ENCODE measurements at regions not wholly inside any gene's neighbourhood (a gene's known extent, or its start where the extent isn't known, plus 50 kb on each side); places are given as distances from the start of the nearest gene placed in this dataset.
"Not testable (repeated sequence)": the region's sequence is repeated elsewhere in the genome, so short reads cannot be mapped to it uniquely, and the experiment has no call there.

- H3K27ac Mint-ChIP-seq; H3K4me3 Mint-ChIP-seq; H3K36me3 Mint-ChIP-seq; H3K4me1 Mint-ChIP-seq; ATAC-seq; H3K9me3 Mint-ChIP-seq; DNase-seq (ENCODE audit: low spot score in 2 of 2): not testable (repeated sequence)
Observed at GRCh38 chr17:15802917-15803316, 70.8 kb downstream of the TBC1D26 start.

GRCh38 chr17:15806825-15807224 lies 74.7 kb downstream of the TBC1D26 start:
- DNase-seq (ENCODE audit: low spot score in 2 of 2); H3K4me3 Mint-ChIP-seq; H3K9me3 Mint-ChIP-seq; ATAC-seq; H3K36me3 Mint-ChIP-seq; H3K27ac Mint-ChIP-seq; H3K4me1 Mint-ChIP-seq: not testable (repeated sequence)

DNA sequence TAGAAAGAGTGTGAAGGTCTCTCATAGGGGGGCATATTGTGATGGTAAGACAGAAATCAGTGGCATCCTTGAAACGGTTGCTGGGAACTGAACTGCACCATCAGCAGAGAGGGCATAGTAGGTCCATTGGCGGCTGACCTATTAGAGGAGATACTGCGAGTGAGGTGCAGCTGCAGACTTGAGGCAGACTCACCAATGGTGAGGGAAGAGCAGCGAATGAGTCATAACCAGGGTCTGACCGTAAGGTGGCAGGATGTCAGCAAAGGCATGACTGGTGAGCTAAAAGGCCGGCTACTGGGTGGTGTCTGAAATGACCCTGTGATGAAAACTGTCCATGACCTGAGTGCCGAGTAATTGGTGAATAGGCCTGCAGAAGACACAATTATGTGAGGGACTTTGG lies 81.3 kb downstream of the TBC1D26 start:
- not testable (repeated sequence) for DNase-seq (ENCODE audit: low spot score in 2 of 2); ATAC-seq; H3K9me3 Mint-ChIP-seq; H3K4me3 Mint-ChIP-seq; H3K36me3 Mint-ChIP-seq; H3K4me1 Mint-ChIP-seq; H3K27ac Mint-ChIP-seq

GRCh38 chr17:15814003-15814402 lies 81.9 kb downstream of the TBC1D26 start:
- DNase-seq (ENCODE audit: low spot score in 2 of 2); ATAC-seq; H3K4me3 Mint-ChIP-seq; H3K36me3 Mint-ChIP-seq; H3K4me1 Mint-ChIP-seq; H3K27ac Mint-ChIP-seq; H3K9me3 Mint-ChIP-seq: not testable (repeated sequence)

GRCh38 chr17:15817861-15818260 lies 85.8 kb downstream of the TBC1D26 start:
- not testable (repeated sequence) for ATAC-seq; DNase-seq (ENCODE audit: low spot score in 2 of 2); H3K9me3 Mint-ChIP-seq; H3K36me3 Mint-ChIP-seq; H3K27ac Mint-ChIP-seq; H3K4me1 Mint-ChIP-seq; H3K4me3 Mint-ChIP-seq

- ATAC-seq; H3K9me3 Mint-ChIP-seq; H3K36me3 Mint-ChIP-seq; DNase-seq (ENCODE audit: low spot score in 2 of 2); H3K4me1 Mint-ChIP-seq; H3K4me3 Mint-ChIP-seq; H3K27ac Mint-ChIP-seq: not testable (repeated sequence)
Observed at GRCh38 chr17:15822280-15822679, 90.2 kb downstream of the TBC1D26 start.

DNA sequence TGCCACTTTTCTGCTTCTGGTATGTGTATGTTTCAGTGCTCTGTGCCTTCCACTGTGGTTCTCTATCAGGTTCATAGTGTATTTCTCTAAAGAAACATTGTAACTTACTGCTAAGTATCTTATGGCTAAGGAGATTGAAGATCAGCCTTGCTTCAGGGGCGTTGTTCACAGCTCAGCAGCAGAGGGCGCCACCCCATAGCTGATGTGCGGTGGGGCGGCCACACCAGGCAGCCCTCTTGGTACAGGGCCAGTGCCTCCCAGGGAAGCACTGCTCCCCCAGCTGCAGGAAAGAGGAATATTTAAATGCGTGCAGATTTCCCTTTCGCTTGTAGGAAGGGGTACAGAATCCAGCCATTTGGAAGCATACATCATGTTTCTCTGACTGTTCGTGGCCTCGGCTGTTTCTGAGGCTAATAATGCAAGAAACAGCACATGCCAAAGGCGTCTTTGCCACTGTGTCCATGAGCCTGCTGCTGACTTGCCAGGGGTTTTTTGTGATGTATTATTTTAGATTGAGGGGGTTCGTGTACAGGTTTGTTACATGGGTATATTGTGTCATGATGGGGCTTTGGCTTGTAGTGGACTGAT lies 96.7 kb downstream of the TBC1D26 start:
- peak; percentile 67 to 82 for DNase-seq (ENCODE audit: low spot score in 2 of 2)
- not testable (repeated sequence) for H3K9me3 Mint-ChIP-seq, H3K4me3 Mint-ChIP-seq, H3K27ac Mint-ChIP-seq, H3K36me3 Mint-ChIP-seq
- peak; percentile 76 for ATAC-seq
- peaks cover 18% of the 10 kb centered on the region for H3K4me1 Mint-ChIP-seq

GRCh38 chr17:15830221-15830620 lies 98.1 kb downstream of the TBC1D26 start:
- not testable (repeated sequence) for H3K4me3 Mint-ChIP-seq; H3K27ac Mint-ChIP-seq; H3K36me3 Mint-ChIP-seq; ATAC-seq; H3K9me3 Mint-ChIP-seq; DNase-seq (ENCODE audit: low spot score in 2 of 2)
- H3K4me1 Mint-ChIP-seq, result peaks cover 18% of the 10 kb centered on the region

DNA sequence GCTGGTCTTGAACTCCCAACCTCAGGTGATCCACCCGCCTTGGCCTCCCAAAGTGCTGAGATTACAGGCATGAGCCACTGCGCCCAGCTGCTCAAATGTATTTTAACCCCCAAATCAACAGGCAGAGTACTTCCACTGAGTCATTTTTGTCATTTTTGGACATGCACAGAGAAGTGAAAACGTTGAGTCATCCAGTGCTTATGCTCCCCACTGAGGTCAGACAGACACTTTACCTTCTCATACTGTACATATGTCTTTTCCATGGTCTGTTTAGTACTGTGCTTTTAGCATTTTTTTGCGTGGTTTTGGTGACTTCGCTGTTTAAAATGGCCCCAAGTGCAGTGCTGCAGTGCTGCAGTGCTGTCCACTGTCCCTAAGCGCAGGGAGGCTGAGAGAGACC lies 99.1 kb downstream of the TBC1D26 start:
- Mint-ChIP-seq H3K4me3 (peak overlapping the region; percentile 18), H3K27ac (peak overlapping the region; percentile 64), H3K4me1 (peaks cover 18% of the 10 kb centered on the region)
- H3K9me3 Mint-ChIP-seq, H3K36me3 Mint-ChIP-seq: not testable (repeated sequence)
- DNase-seq (ENCODE audit: low spot score in 2 of 2), result peak in 1 of 2 donors; percentile 59
- peak; percentile 92 for ATAC-seq

- H3K36me3 Mint-ChIP-seq; H3K9me3 Mint-ChIP-seq; H3K27ac Mint-ChIP-seq; DNase-seq (ENCODE audit: low spot score in 2 of 2); H3K4me3 Mint-ChIP-seq: not testable (repeated sequence)
- peak; percentile 54 for ATAC-seq
- H3K4me1 Mint-ChIP-seq, result peaks cover 18% of the 10 kb centered on the region
Observed at GRCh38 chr17:15832921-15833480, 100.9 kb downstream of the TBC1D26 start.

DNA sequence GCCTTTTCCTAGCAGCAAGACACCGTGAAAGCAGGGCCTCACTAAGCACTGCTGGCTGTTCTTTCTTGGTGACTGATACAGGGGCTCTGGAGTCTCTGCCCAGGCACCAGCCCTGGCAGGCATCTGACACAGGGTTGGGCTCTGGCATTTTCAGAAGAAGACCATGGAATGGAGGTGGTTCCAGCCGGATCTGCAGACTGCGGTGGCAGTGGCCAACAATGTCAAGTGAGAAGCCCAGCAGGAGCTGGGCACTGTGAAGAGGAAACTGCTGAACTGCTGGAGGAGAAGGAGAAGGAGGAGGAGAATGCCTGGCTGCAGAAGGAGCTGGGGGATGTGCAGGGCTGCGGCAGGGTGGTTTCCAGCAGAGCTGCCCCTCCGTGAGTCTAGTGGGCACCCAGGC lies 101.8 kb downstream of the TBC1D26 start:
- not testable (repeated sequence) for H3K4me3 Mint-ChIP-seq; H3K9me3 Mint-ChIP-seq; DNase-seq (ENCODE audit: low spot score in 2 of 2); H3K27ac Mint-ChIP-seq; H3K36me3 Mint-ChIP-seq; ATAC-seq
- peaks cover 14% of the 10 kb centered on the region for H3K4me1 Mint-ChIP-seq

DNA sequence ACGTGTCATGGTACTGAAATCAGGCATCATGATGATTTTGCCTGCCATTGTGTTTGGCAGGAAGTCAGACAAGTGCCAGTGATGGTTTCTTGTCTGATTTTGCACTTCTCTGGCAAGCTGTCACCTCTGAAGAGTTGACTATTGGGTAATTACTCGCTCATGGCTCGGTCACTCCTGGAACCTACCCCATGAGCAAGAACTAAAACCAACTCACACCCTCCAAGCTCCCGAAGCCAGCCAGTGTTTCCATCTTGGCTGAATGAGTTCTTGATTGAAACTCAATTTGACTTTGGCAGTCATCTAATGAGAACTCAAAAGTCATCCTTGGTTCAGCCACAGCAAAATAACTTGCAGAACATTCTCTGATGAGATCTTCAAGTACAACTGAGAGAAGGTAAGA lies 103.4 kb downstream of the TBC1D26 start:
- not testable (repeated sequence) for H3K27ac Mint-ChIP-seq; H3K4me1 Mint-ChIP-seq; H3K9me3 Mint-ChIP-seq; ATAC-seq; DNase-seq (ENCODE audit: low spot score in 2 of 2); H3K36me3 Mint-ChIP-seq; H3K4me3 Mint-ChIP-seq

GRCh38 chr17:15836249-15836982 lies 104.3 kb downstream of the TBC1D26 start:
- not testable (repeated sequence) for ATAC-seq; H3K27ac Mint-ChIP-seq; H3K36me3 Mint-ChIP-seq; DNase-seq (ENCODE audit: low spot score in 2 of 2); H3K4me3 Mint-ChIP-seq; H3K4me1 Mint-ChIP-seq; H3K9me3 Mint-ChIP-seq

DNA sequence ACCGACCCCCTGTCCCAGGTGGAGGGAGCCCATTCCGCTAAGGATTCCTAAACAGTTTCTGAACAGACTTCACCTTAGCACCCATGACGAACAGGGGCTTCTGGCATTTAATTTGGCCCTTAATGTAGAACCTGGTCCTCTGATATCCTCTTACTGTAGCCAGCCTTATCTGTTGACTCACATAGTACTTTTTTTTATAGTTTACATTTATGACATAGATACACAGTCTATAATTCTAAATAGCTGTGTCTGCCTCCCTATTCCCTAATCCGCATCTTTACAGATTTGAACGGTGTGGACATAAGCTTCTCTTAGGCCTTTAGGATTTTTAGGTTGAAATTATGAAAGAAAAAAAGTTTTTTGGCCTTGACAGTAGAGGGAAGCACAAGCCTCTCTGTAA lies 104.9 kb downstream of the TBC1D26 start:
- H3K4me1 Mint-ChIP-seq; ATAC-seq; H3K9me3 Mint-ChIP-seq; H3K4me3 Mint-ChIP-seq; H3K36me3 Mint-ChIP-seq; DNase-seq (ENCODE audit: low spot score in 2 of 2); H3K27ac Mint-ChIP-seq: not testable (repeated sequence)

- not testable (repeated sequence) for H3K36me3 Mint-ChIP-seq; H3K4me3 Mint-ChIP-seq; H3K4me1 Mint-ChIP-seq; ATAC-seq; DNase-seq (ENCODE audit: low spot score in 2 of 2); H3K9me3 Mint-ChIP-seq; H3K27ac Mint-ChIP-seq
Observed at GRCh38 chr17:15847447-15848229, 97.3 kb upstream of the ADORA2B start.

Data from stimulated activated effector memory CD8-positive, alpha-beta T cell treated with anti-CD3 and anti-CD28 coated beads, Interleukin-12 subunit alpha, Interleukin-12 subunit beta, amount 100 ng/mL, for 72 hours (primary cell).